Astrocyte (in vitro differentiated cells and primary cell): ENCODE measurements at regions not wholly inside any gene's neighbourhood (a gene's known extent, or its start where the extent isn't known, plus 50 kb on each side); places are given as distances from the start of the nearest gene placed in this dataset.

Experiments used
- CTCF ChIP-seq: IDR thresholded peaks from 2 replicates; pipeline ENCODE4 v1.5.1; 2011; ENCODE audit warnings: low read depth, mild to moderate bottlenecking, inconsistent platforms, low read length, moderate library complexity; ENCODE audit not compliant: insufficient read depth
- EZH2 ChIP-seq: IDR thresholded peaks from 2 replicates; pipeline ENCODE4 v1.6.1; 2012; ENCODE audit warnings: mild to moderate bottlenecking, low read length, inconsistent platforms; ENCODE audit not compliant: insufficient read depth

GRCh38 chr7:53426145-53426750 lies 390.8 kb downstream of the POM121L12 start:
- TF ChIP-seq CTCF (no peak), EZH2 (no peak)
